ENCODE measurements at regions not wholly inside any gene's neighbourhood (a gene's known extent, or its start where the extent isn't known, plus 50 kb on each side); places are given as distances from the start of the nearest gene placed in this dataset.
A peak's percentile ranks its signal among the peaks of the same experiment; 100 is the strongest.

DNA sequence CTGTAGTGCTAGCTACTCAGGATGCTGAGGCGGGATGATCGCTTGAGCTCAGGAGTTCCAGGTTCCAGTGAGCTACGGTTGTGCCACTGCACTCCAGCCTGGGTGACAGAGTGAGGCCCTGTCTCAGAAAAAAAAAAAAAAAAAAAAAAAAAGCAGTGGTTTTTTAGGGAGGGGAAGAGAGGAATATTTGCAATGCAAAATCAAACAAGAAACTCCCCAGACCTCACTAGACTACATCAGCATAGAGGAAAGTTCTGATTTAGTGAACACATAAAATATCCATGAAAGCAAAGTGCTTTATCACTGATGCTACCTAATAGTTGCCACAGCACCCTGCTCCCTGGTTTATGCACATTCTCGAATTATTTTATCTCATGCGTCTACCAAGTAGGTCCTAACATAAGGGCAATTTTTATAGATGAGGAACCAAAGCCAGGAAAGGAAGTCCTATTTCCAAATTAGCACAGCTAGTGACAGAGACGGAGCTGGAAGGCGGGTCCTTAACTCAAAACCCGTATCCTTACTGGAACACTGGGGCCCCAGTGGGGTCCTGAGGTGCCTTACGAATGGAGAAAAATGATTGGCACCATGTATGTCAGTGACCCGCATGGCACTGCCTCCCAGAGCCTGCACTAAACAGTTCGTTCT is 50.7 kb upstream of the GPR157 start:
- no peak for DNase-seq (ENCODE audit: low read depth in 2 of 2)

- no peak for DNase-seq (ENCODE audit: low read depth in 2 of 2)
Measured at GRCh38 chr1:9180111-9180819, 51.4 kb upstream of the GPR157 start.

GRCh38 chr1:9181176-9181906 is 52.4 kb upstream of the GPR157 start:
- peak; percentile 65 to 70 for DNase-seq (ENCODE audit: low read depth in 2 of 2)

DNA sequence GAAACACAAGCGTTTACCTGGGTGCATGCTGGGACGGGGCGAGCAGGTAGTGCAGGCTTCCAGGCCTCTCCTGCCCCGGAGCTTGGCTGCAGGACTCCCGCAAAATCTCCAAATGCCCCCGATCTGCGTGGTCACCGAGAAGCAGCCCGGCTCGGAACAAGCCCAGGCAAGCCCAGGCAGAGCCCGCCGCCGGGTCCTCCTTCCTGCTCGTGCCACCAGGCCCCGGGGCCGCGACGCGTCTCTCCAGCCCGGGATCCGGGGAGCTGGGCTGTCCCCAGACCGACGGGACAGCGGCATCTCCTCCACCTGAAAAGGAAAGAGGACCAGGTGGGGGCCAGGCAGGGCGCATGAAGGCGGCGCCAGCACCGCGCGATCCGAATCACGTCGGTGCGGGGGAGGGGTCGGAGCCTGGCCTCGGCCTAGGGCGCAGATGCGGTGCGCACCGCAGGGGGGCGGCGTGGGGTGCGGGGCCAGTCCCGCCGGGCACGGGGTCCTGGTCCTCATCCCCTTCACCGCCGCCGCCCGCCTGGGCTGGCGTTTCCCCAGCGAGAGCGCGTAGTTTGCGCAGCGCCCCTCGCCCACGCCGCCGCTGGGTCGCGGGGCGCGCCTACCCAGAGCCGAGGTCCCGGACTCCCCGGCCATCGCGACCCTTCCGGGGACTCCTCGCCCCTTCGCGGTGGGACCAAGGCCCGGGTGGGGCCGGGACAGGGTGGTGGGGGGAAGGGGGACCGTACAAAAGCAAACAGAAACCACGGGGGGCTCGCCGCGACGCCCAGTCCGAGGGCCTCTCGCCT is 52.4 kb upstream of the H6PD start:
- no peak for DNase-seq (ENCODE audit: low read depth in 2 of 2)

GRCh38 chr1:9182784-9183257 is 51.8 kb upstream of the H6PD start:
- no peak for DNase-seq (ENCODE audit: low read depth in 2 of 2)

GRCh38 chr1:9183441-9183840 is 51.1 kb upstream of the H6PD start:
- no peak for DNase-seq (ENCODE audit: low read depth in 2 of 2)

GRCh38 chr1:9183898-9184297 is 50.7 kb upstream of the H6PD start:
- no peak for DNase-seq (ENCODE audit: low read depth in 2 of 2)

DNA sequence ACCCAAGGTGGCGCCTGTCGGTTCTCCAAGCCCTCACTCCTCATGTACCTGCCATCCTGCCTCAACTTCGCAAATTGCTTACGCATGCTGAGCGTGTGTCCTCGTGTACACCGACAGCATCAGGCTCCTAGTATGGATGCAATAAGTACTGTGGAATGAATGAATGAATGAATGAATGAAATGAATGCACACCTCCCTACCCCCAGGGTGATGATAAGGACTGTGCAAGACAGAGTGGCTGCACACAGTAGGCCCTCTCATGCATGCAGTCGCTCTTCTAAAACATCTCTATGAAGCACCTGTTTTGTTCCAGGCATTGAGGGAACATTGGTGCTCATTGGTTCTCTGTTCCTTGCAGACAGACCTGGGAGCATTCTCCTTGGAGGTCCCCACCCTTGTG is 49.8 kb upstream of the H6PD start:
- no peak for DNase-seq (ENCODE audit: low read depth in 2 of 2)
